LoVo (cell line): ENCODE measurements at regions not wholly inside any gene's neighbourhood (a gene's known extent, or its start where the extent isn't known, plus 50 kb on each side); places are given as distances from the start of the nearest gene placed in this dataset.
"Not testable (repeated sequence)": the region's sequence is repeated elsewhere in the genome, so short reads cannot be mapped to it uniquely, and the experiment has no call there.

Experiments used
- DNase-seq: peaks from one replicate; pipeline ENCODE4 v3.0.0-alpha.2; 2016; ENCODE audit warnings: low spot score

- no peak for DNase-seq
These were observed 139.0 kb upstream of the NCOR2 start for GRCh38 chr12:124706363-124706762.

DNA sequence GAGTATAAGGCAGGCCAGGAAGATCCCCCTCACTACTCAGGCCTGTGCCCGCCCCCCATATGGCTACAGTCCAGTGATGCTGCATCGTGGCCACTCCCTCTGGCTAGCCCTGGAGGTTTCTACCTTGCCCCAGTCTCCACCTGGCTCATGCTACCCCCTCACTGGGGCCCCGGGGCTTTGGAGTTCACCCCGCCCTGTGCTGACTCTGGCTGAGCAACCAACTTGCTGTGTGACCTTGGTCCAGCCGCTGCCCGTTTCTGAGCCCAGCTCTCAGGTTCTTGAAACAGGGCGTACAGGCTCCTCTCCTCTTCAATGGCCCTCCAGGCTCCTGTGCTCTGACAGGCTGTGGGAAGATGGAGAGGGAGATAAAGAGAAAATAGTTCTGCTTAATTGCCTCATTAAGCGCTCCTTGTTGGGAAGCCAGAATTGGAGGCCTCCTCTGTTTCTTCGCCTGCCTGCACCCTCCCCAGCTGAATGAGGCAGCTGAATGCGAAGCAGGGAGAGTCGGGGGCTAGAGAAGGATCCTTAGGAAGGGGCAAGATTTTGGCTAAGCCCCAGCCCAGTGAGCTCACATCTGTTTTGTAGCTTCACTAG, 138.2 kb upstream of the NCOR2 start:
- no peak for DNase-seq

- no peak for DNase-seq
These were observed 137.2 kb upstream of the NCOR2 start for GRCh38 chr12:124704619-124705018.

DNA sequence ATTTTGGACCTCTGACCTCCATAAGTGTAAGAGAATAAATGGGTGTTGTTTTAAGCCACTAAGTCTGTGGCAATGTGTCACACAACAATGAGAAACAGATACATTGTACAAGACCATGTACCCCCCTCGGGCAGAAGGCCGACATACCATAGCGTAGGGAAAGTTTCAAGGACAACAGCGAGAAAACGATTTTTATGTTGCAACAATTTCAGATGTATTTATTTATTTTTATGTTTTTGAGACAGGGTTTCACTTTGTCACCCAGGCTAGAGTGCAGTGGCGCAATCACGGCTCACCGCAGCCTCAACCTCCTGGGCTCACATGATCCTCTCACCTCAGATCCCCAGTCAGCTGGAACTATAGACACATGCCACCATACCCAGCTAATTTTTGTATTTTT, 136.4 kb upstream of the NCOR2 start:
- DNase-seq = no peak

GRCh38 chr12:124702736-124703135, 135.3 kb upstream of the NCOR2 start:
- no peak for DNase-seq

GRCh38 chr12:124700810-124701592, 133.6 kb upstream of the NCOR2 start:
- peak; percentile 49 for DNase-seq

- DNase-seq = no peak
These were observed 132.5 kb upstream of the NCOR2 start for GRCh38 chr12:124699909-124700308.

DNA sequence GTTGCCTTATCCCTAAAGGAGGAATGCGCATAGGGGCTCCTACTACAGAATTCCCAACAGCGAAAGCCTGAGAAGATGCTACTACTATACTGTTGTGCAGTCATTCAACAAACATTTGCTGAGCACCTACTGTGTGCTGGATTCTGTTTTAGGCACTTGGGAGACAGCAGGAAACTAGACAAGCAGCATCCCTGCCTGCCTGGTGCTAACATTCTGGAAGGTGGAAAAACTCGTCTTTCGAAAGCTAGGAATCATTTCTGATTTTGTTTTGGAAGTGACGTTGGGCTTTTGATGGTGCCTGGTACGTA, 131.5 kb upstream of the NCOR2 start:
- DNase-seq = no peak

GRCh38 chr12:124698211-124698997, 131.0 kb upstream of the NCOR2 start:
- DNase-seq = no peak

GRCh38 chr12:124697722-124698121, 130.3 kb upstream of the NCOR2 start:
- not testable (repeated sequence) for DNase-seq

GRCh38 chr12:124696693-124697476, 129.5 kb upstream of the NCOR2 start:
- no peak for DNase-seq

DNA sequence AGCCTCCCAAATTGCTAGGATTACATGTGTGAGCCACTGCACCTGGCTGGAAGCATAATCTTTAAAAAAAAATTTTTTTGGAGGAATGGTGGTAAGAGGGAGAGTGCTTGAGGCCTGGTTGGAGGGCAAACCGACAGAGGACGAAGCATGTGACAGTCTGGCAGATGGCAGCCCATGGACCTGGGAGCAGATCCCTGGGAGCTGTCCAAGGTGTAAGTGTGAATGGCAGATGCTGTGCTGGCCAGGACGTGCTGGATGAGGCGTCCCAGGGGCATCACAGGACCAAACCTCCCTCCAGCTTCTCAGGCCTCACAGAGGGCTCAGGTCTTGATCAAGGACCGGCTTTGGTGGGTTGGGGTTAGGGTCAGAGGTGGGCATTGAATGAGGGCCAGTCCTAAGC, 128.4 kb upstream of the NCOR2 start:
- DNase-seq = no peak

GRCh38 chr12:124694846-124695497, 127.6 kb upstream of the NCOR2 start:
- DNase-seq = no peak

GRCh38 chr12:124694250-124694649, 126.8 kb upstream of the NCOR2 start:
- no peak for DNase-seq

GRCh38 chr12:124693111-124693723, 125.8 kb upstream of the NCOR2 start:
- no peak for DNase-seq

- no peak for DNase-seq
These were observed 125.0 kb upstream of the NCOR2 start for GRCh38 chr12:124692443-124692842.

- no peak for DNase-seq
These were observed 124.0 kb upstream of the NCOR2 start for GRCh38 chr12:124691429-124691828.

- DNase-seq = no peak
These were observed 122.2 kb upstream of the NCOR2 start for GRCh38 chr12:124689631-124690030.

DNA sequence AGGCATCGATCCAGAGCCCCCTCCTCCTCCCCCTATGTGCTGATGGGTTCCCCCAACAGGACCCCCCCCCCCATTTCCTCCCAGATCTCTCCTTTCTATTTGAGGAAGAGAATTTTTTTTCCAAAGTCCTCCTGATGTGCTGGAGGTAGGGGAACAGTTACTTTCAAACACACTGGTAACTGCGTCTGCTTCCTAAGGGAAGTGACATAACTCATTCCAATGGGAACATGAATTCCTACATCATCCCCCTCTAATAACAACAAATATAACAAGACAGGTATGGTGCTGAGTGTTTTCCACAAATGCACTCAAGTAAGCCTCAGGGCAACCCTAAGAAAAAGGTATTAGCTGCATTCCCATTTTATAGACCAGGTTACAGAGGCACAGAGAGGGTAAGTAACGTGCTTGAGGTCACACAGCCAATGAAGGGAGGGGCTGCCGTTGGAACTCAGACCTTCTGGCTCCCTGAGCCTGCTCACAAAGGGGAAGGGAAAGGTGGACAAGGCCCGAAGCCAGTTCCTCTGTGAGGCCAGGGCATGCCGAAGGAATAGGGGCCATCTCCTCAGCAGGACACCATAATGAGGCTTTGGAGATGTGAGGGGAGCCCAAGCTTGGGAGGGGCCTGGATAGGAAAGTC, 121.1 kb upstream of the NCOR2 start:
- DNase-seq = no peak

DNA sequence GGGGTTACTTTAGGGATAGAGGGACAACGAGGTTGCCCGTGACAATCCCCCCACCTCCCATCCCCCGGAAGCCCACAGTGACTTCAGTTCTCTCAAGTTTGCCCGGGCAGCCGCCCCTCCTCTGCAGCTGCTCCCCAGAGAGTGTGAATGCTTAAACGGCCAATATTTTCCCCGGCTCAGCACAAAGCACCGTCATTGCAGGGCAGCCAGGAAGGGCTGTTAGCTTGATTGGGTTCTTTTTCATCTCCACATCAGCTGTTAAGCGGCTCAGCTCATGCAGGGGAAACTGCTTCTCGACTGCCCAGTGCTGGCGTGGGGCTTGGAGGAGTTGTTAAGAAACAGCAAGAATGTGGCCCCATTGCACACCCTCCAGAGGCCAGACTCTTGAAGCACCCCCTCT, 120.5 kb upstream of the NCOR2 start:
- no peak for DNase-seq
